ENCODE measurements at regions not wholly inside any gene's neighbourhood (a gene's known extent, or its start where the extent isn't known, plus 50 kb on each side); places are given as distances from the start of the nearest gene placed in this dataset.

DNA sequence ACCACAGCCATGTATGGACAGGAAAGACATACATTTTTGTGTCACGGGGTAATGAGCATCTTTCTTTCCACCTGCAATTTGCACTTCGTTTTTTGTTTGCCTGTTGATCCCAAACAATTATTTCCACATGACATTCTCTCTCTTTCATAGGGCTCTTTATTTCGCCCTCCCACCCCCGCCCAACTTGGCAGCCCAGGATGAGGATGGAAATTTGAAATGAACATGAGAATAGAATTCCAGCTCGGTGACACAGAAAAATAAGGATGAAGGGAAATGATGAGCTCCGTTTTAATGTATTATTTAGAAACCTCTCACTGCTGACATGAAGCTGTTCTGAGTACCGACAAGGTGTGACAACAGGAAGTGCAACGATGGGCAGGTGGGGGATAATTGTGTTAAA is 443.3 kb downstream of the SOCS6 start:
- no peak for DNase-seq (ENCODE audit: low spot score)
- TF ChIP-seq, protein P1, sequence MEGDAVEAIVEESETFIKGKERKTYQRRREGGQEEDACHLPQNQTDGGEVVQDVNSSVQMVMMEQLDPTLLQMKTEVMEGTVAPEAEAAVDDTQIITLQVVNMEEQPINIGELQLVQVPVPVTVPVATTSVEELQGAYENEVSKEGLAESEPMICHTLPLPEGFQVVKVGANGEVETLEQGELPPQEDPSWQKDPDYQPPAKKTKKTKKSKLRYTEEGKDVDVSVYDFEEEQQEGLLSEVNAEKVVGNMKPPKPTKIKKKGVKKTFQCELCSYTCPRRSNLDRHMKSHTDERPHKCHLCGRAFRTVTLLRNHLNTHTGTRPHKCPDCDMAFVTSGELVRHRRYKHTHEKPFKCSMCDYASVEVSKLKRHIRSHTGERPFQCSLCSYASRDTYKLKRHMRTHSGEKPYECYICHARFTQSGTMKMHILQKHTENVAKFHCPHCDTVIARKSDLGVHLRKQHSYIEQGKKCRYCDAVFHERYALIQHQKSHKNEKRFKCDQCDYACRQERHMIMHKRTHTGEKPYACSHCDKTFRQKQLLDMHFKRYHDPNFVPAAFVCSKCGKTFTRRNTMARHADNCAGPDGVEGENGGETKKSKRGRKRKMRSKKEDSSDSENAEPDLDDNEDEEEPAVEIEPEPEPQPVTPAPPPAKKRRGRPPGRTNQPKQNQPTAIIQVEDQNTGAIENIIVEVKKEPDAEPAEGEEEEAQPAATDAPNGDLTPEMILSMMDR (IDR thresholded peaks at IDR 0.05; ENCODE audit: extremely low read depth, missing control alignments) = no peak

DNA sequence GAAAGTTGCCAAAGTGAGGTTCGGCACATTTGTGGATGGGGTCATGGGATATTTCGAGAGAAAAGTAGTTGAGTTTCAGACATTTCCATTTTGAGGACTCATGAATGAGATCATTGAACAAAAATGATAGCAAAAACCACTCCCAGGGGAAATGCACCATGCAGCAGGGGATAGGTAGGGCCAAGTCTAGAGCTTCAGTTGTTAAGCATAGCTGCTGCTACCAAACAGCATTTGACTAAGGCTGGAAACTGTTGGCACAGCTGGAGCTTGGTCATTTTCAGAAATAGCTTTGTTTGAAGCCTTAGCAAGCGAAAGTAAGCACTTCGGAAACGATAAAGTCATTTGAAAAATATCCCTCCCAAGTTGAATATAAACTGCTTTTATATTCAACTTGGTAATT is 431.8 kb downstream of the SOCS6 start:
- no peak for DNase-seq (ENCODE audit: low spot score)

DNA sequence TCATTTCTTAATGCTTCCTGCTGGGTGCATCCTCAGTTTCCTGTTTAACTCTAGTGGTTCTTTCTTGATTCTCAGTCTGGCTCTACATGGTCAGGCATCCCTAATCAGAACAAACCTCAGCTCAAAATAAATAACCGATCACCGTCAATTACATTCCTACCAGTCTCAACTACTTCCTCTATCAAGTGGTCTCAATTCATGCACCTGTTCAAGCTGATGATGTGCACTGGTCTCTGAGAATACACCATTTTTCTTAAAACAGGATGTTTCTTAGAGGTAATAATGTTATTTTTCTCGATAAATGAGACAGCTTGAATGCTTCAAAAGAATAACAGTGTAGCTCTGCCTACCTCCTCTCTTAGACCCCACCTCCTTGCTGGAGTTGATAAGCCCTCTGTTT is 420.9 kb downstream of the SOCS6 start:
- no peak for DNase-seq (ENCODE audit: low spot score)
- TF ChIP-seq, protein P1 (IDR thresholded peaks at IDR 0.05; ENCODE audit: extremely low read depth, missing control alignments) = no peak

More for the DNA sequence above, 431.8 kb downstream of the SOCS6 start:
- TF ChIP-seq, protein P1 (IDR thresholded peaks at IDR 0.05; ENCODE audit: extremely low read depth, missing control alignments) = no peak

DNA sequence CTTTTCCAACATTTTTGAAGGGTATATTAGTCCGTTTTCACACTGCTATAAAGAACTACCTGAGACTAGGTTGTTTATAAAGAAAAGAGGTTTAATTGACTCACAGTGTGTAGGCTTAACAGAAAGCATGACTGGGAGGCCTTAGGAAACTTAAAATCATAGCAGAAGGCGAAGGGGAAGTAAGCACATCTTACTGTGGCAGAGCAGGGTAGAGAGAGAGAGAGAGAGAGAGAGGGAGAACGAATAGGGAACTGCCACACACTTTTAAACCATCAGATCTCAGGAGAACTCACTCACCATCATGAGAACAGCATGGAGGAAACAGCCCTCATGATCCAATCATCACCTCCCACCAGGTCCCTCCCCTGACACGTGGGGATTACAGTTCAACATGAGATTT is 420.3 kb downstream of the SOCS6 start:
- TF ChIP-seq, protein P1 (IDR thresholded peaks at IDR 0.05; ENCODE audit: extremely low read depth, missing control alignments) = no peak
- DNase-seq (ENCODE audit: low spot score) = no peak

DNA sequence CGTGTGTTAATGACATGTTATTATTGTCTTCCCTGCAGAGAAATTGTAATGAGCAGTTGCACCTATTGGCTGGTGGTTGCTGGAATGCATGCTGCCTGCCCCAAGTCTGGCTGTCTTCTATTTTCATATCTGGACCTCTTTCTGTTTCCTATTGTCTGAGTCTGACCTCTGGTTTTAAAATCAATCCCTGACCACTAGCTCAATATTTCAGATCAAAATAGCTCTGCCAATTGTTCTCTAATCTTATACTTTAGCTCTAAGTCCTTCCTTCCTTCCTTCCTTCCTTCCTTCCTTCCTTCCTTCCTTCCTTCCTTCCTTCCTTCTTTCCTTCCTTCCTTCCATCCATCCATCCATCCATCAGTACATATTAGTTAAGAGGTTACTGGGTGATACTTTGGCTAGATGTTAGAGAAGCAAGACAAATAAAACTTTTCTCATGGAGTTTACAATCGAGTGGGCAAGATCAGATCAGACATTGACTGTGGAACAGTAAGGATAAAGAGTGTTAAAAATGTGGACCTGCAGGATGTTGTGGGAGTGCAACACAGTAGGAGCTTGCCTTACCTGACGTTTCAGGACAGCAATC is 417.1 kb downstream of the SOCS6 start:
- TF ChIP-seq, protein P1 (IDR thresholded peaks at IDR 0.05; ENCODE audit: extremely low read depth, missing control alignments) = no peak
- no peak for DNase-seq (ENCODE audit: low spot score)

DNA sequence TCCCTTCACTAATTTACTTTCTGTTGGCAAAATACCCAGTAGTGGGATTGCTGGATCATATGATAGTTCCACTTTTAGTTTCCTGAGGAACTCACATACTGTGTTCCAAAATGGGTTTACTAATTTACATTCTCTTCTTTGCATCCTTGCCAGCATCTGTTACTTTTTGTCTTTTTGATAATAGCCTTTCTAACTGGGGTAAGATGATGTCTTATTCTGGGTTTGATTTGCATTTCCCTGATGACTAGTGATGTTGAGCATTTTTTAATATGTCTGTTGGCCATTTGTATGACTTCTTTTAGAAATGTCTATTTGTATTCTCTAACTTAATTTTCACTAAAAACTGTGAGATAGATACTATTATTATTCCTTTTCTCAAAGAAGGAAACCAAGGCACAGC is 411.7 kb downstream of the SOCS6 start:
- TF ChIP-seq, protein P1 (IDR thresholded peaks at IDR 0.05; ENCODE audit: extremely low read depth, missing control alignments) = no peak
- no peak for DNase-seq (ENCODE audit: low spot score)

DNA sequence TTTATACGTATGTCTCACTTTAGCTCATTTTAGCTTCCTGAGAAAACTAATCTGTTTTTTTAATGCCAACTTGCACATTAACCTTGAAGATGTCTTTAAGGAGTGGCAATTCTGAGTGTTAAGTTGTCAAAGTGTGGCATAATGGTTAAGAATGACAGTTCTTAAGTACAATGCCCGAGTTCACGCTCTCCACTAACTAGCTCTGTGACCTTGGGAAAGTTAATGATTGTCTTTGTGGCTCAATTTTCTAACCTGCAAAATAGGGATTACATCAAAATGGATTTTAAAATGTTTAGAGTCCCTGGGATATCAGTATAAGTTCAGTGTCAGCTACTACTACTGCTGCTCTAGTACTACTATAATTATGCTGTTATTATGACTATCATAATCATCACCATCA is 409.7 kb downstream of the SOCS6 start:
- DNase-seq (ENCODE audit: low spot score) = no peak

More for the DNA sequence above, 409.7 kb downstream of the SOCS6 start:
- TF ChIP-seq, protein P1 (IDR thresholded peaks at IDR 0.05; ENCODE audit: extremely low read depth, missing control alignments) = no peak
